ENCODE measurements at regions not wholly inside any gene's neighbourhood (a gene's known extent, or its start where the extent isn't known, plus 50 kb on each side); places are given as distances from the start of the nearest gene placed in this dataset.

DNA sequence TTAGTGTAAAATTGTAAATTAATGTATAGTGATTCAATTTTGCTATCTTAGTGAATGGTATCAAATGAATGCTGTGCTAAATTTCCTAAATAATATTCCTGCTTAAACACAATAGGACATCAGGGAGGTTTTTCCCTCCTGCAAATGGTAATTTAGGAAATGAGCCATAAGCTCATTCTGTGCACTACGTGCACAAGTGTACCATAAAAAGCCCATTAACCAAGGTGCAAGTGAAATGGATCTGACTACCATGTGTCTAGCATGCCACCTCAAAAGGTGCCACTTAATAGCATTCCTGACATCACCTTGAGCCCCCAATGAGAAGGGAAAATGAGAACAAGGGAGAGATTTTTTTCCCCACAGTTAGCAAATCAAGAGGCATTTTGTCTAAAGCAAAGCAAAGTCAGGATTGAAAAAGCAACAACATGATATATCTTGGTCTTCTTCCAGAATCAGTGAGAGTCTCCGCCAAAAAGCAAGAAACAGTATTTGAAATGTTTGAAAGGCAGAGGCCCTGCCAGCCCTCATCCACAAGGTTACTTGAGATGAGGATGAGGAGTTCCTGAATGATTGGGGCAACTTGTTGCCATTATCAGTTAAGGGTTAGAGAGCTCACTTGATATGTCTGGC is 334.2 kb upstream of the RSPO3 start:
- ChIA-PET CTCF (no interaction called here), POLR2A (no interaction called here)
- DNase-seq (ENCODE audit: low spot score) (no peak), ATAC-seq (no peak)
- Mint-ChIP-seq H3K27me3 (ENCODE audit: low read depth) (no peaks in the 10 kb centered on the region), H3K27ac (no peak overlapping the region), H3K9me3 (no peaks in the 10 kb centered on the region), H3K4me1 (no peaks in the 10 kb centered on the region), H3K36me3 (no peaks in the 10 kb centered on the region), H3K4me3 (no peak overlapping the region)
- TF ChIP-seq, protein P1, sequence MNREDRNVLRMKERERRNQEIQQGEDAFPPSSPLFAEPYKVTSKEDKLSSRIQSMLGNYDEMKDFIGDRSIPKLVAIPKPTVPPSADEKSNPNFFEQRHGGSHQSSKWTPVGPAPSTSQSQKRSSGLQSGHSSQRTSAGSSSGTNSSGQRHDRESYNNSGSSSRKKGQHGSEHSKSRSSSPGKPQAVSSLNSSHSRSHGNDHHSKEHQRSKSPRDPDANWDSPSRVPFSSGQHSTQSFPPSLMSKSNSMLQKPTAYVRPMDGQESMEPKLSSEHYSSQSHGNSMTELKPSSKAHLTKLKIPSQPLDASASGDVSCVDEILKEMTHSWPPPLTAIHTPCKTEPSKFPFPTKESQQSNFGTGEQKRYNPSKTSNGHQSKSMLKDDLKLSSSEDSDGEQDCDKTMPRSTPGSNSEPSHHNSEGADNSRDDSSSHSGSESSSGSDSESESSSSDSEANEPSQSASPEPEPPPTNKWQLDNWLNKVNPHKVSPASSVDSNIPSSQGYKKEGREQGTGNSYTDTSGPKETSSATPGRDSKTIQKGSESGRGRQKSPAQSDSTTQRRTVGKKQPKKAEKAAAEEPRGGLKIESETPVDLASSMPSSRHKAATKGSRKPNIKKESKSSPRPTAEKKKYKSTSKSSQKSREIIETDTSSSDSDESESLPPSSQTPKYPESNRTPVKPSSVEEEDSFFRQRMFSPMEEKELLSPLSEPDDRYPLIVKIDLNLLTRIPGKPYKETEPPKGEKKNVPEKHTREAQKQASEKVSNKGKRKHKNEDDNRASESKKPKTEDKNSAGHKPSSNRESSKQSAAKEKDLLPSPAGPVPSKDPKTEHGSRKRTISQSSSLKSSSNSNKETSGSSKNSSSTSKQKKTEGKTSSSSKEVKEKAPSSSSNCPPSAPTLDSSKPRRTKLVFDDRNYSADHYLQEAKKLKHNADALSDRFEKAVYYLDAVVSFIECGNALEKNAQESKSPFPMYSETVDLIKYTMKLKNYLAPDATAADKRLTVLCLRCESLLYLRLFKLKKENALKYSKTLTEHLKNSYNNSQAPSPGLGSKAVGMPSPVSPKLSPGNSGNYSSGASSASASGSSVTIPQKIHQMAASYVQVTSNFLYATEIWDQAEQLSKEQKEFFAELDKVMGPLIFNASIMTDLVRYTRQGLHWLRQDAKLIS (CRISPR knock-in tag; IDR thresholded peaks at IDR 0.05; ENCODE audit: borderline replicate concordance), result no peak
- no peak for TF ChIP-seq FOXK1 (CRISPR knock-in tag; IDR thresholded peaks at IDR 0.05)
- TF ChIP-seq NR3C1 (CRISPR knock-in tag; conservative IDR thresholded peaks at IDR 0.05; ENCODE audit: low read depth), result no peak
- TF ChIP-seq CREB1 (CRISPR knock-in tag; IDR thresholded peaks at IDR 0.05), result no peak
- no peak for TF ChIP-seq MYBL2 (CRISPR knock-in tag; IDR thresholded peaks at IDR 0.05)
- TF ChIP-seq, protein P2, sequence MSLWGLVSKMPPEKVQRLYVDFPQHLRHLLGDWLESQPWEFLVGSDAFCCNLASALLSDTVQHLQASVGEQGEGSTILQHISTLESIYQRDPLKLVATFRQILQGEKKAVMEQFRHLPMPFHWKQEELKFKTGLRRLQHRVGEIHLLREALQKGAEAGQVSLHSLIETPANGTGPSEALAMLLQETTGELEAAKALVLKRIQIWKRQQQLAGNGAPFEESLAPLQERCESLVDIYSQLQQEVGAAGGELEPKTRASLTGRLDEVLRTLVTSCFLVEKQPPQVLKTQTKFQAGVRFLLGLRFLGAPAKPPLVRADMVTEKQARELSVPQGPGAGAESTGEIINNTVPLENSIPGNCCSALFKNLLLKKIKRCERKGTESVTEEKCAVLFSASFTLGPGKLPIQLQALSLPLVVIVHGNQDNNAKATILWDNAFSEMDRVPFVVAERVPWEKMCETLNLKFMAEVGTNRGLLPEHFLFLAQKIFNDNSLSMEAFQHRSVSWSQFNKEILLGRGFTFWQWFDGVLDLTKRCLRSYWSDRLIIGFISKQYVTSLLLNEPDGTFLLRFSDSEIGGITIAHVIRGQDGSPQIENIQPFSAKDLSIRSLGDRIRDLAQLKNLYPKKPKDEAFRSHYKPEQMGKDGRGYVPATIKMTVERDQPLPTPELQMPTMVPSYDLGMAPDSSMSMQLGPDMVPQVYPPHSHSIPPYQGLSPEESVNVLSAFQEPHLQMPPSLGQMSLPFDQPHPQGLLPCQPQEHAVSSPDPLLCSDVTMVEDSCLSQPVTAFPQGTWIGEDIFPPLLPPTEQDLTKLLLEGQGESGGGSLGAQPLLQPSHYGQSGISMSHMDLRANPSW (CRISPR knock-in tag; conservative IDR thresholded peaks at IDR 0.05; ENCODE audit: low read depth), result no peak
- no peak for TF ChIP-seq GABPB1 (CRISPR knock-in tag; IDR thresholded peaks at IDR 0.05)
- TF ChIP-seq JUN (CRISPR knock-in tag; IDR thresholded peaks at IDR 0.05), result no peak
- TF ChIP-seq ETV6 (CRISPR knock-in tag; IDR thresholded peaks at IDR 0.05), result no peak
- TF ChIP-seq NR2C2 (CRISPR knock-in tag; IDR thresholded peaks at IDR 0.05), result no peak
- TF ChIP-seq CREM (CRISPR knock-in tag; IDR thresholded peaks at IDR 0.05), result no peak
- no peak for TF ChIP-seq KAT7 (CRISPR knock-in tag; IDR thresholded peaks at IDR 0.05; ENCODE audit: borderline replicate concordance)
- TF ChIP-seq, protein P3, sequence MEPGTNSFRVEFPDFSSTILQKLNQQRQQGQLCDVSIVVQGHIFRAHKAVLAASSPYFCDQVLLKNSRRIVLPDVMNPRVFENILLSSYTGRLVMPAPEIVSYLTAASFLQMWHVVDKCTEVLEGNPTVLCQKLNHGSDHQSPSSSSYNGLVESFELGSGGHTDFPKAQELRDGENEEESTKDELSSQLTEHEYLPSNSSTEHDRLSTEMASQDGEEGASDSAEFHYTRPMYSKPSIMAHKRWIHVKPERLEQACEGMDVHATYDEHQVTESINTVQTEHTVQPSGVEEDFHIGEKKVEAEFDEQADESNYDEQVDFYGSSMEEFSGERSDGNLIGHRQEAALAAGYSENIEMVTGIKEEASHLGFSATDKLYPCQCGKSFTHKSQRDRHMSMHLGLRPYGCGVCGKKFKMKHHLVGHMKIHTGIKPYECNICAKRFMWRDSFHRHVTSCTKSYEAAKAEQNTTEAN (CRISPR knock-in tag; IDR thresholded peaks at IDR 0.05), result no peak
- no peak for TF ChIP-seq ZNF416 (CRISPR knock-in tag; IDR thresholded peaks at IDR 0.05)

DNA sequence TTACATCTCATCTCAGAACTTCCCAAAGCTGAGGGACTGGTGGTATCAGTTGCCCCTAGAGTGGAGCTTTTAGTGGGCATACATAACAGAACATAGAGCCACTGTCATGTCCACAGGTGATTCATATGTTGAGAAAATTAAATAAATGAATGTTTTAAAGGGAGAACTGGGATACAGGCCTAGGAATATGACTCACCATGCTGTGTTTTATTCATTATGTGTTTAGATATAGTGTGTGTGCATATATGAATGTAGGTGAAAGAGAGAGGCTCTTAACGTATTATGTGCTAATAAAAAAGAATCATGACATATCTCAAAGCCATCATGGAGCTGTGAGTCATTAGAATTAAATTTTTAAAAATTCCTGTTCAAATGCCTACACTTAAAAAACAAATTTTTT is 332.2 kb upstream of the RSPO3 start:
- no peak overlapping the region for H3K4me3 Mint-ChIP-seq
- H3K36me3 Mint-ChIP-seq, result no peaks in the 10 kb centered on the region
- ATAC-seq (no peak), DNase-seq (ENCODE audit: low spot score) (no peak)
- H3K27me3 Mint-ChIP-seq (ENCODE audit: low read depth), result no peaks in the 10 kb centered on the region
- no peaks in the 10 kb centered on the region for H3K4me1 Mint-ChIP-seq
- no peak overlapping the region for H3K27ac Mint-ChIP-seq
- ChIA-PET POLR2A (no interaction called here), CTCF (no interaction called here)
- H3K9me3 Mint-ChIP-seq, result no peaks in the 10 kb centered on the region
- TF ChIP-seq, protein P4, sequence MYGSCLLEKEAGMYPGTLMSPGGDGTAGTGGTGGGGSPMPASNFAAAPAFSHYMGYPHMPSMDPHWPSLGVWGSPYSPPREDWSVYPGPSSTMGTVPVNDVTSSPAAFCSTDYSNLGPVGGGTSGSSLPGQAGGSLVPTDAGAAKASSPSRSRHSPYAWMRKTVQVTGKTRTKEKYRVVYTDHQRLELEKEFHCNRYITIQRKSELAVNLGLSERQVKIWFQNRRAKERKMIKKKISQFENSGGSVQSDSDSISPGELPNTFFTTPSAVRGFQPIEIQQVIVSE (CRISPR knock-in tag; IDR thresholded peaks at IDR 0.05; ENCODE audit: borderline replicate concordance), result no peak
- TF ChIP-seq, protein P5, sequence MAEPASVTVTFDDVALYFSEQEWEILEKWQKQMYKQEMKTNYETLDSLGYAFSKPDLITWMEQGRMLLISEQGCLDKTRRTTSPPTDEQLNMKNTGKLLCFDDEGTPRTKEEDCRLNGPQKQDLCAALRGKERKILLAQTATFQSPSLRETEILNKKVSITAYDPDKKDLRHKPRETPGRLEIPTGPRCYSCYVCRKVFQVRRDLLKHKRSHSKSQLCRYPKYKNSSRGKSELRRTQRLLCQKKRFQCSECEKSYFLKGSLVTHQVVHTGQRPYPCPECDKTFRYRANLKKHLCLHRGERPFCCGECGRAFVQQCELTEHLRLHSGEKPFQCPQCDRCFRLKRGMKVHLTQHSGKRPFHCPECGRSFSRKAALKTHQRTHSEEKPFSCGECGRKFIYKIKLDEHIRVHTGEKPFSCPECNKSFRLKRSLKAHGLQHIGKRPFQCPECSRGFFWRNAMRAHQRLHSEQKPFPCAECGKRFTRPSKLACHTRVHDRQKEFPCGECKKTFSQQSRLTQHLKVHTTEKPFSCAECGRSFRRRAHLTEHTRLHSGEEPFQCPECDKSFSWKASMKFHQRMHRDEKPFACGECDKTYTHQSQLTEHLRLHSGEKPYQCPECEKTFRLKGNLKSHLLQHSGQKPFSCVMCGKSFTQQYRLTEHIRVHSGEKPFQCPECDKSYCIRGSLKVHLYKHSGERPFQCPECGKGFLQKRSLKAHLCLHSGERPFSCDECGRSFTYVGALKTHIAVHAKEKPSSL (CRISPR knock-in tag; conservative IDR thresholded peaks at IDR 0.05), result no peak
- TF ChIP-seq IRF2 (CRISPR knock-in tag; IDR thresholded peaks at IDR 0.05; ENCODE audit: borderline replicate concordance, low read depth) (no peak), ATF1 (CRISPR knock-in tag; IDR thresholded peaks at IDR 0.05) (no peak), FOXP1 (CRISPR knock-in tag; IDR thresholded peaks at IDR 0.05; ENCODE audit: borderline replicate concordance) (no peak), RORB (CRISPR knock-in tag; IDR thresholded peaks at IDR 0.05) (no peak), HMGA2 (CRISPR knock-in tag; IDR thresholded peaks at IDR 0.05) (no peak), OVOL2 (CRISPR knock-in tag; IDR thresholded peaks at IDR 0.05; ENCODE audit: borderline replicate concordance) (no peak)
- TF ChIP-seq, protein P6, sequence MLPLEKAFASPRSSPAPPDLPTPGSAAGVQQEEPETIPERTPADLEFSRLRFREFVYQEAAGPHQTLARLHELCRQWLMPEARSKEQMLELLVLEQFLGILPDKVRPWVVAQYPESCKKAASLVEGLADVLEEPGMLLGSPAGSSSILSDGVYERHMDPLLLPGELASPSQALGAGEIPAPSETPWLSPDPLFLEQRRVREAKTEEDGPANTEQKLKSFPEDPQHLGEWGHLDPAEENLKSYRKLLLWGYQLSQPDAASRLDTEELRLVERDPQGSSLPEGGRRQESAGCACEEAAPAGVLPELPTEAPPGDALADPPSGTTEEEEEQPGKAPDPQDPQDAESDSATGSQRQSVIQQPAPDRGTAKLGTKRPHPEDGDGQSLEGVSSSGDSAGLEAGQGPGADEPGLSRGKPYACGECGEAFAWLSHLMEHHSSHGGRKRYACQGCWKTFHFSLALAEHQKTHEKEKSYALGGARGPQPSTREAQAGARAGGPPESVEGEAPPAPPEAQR (CRISPR knock-in tag; IDR thresholded peaks at IDR 0.05), result no peak
- TF ChIP-seq, protein P7, sequence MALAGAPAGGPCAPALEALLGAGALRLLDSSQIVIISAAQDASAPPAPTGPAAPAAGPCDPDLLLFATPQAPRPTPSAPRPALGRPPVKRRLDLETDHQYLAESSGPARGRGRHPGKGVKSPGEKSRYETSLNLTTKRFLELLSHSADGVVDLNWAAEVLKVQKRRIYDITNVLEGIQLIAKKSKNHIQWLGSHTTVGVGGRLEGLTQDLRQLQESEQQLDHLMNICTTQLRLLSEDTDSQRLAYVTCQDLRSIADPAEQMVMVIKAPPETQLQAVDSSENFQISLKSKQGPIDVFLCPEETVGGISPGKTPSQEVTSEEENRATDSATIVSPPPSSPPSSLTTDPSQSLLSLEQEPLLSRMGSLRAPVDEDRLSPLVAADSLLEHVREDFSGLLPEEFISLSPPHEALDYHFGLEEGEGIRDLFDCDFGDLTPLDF (CRISPR knock-in tag; IDR thresholded peaks at IDR 0.05), result no peak

Measured in WTC11 (cell line).